GM18520 (cell line): ENCODE measurements at regions not wholly inside any gene's neighbourhood (a gene's known extent, or its start where the extent isn't known, plus 50 kb on each side); places are given as distances from the start of the nearest gene placed in this dataset.

Source experiments
- ATAC-seq: cut with Tn5 transposase; IDR thresholded peaks from one replicate; pipeline ENCODE4 v1.9.1; 2021; ENCODE audit not compliant: unreplicated experiment

GRCh38 chr6:133171989-133172604, 69.1 kb upstream of the EYA4 start:
- no peak for ATAC-seq

- ATAC-seq = no peak
Observed at GRCh38 chr6:133173276-133173675, 67.9 kb upstream of the EYA4 start.

- ATAC-seq = no peak
Observed at GRCh38 chr6:133179481-133179880, 61.7 kb upstream of the EYA4 start.

DNA sequence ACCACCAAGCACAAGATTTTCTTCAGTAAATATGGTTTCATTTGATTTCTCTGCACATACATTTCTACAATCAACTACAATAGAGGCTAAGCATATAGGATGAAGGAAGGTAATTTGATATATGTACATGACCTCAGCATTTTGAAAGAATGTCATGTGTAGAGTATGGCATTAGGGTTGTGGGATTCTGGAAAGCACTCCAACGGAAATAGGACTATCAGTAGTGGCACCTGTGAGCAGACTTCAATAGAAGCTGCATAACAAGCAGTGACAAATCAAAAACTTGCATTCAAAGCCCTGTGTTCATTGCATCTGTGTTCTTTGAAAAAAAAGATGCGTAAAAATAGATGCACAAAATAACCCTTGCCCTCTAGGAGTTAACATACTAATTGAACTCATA, 57.5 kb upstream of the EYA4 start:
- no peak for ATAC-seq

GRCh38 chr6:133184798-133185372, 56.3 kb upstream of the EYA4 start:
- ATAC-seq = no peak

DNA sequence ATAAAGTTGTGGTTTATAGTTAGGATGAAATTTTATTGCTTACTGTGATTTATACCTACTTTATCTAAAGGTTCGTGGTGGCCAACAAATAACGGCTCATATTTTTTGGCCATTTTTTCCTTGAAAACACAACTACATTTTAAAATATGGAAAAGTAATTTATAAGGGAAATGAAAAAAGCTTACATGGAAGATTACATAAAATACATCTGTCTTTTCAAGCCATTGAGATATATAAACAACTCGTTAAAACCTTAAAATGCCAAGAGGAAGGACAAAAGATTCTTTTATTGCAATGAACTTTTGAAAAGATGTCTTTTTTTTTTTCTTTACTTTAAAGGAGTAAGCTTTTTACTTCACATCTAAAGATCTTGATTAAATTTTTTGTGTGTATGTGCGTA, 55.4 kb upstream of the EYA4 start:
- ATAC-seq = no peak

DNA sequence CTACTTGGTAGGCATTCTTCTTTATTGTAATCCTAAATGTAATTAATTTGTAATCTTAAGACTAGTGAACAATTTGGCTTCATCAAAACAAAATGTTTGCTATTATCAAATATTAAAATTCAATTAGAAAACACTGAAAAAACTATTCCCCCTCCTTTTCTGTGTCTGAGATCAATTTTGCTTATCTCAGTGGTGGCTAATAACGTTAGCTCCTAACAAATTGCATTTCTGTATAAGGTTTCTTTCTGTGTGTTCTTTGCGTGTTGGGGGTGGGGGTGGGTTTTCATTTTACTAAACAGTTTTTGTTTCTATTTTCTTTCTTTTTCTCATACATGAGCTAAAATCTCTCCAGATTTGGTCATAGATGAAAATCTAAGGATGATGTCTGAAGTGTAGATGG, 54.0 kb upstream of the EYA4 start:
- no peak for ATAC-seq

GRCh38 chr6:133187657-133188453, 53.3 kb upstream of the EYA4 start:
- ATAC-seq = no peak

DNA sequence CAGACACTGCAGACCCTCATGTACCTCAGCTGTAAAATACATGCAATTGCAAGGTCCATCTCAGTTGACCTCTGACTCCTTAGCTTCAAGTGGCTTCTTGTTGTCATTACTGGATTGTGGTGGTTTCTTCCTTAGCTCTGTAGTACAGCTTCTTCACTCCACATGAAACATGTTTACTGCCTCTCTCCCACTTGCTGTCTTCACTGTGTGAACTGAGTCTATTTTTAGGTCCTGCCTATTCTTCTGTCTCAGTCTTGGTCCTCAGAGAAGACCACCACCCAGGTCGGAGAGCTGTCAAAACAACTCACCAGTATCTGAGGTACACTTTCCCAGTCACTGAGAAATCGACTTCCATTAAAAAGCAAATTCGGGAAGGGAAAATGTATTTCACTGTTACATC, 50.2 kb upstream of the EYA4 start:
- ATAC-seq = no peak

DNA sequence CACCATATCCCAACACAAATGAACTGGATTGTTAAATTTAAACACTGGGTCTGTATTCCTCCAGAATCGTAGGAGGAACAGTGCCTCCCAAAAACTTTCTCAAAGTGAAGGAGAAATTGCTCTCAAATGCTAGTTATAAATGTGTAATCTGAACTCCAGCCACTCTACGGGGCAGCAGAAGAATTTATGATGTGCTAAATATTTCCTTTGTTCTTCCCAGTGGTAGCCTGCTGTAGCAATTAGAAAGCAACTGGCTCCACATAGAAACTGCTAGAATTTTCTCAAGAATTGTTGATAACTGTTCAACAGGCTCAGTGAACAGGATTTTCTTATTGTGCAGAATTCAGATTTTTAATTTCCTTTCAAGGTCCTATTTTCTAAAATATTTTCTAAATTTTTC, 49.8 kb upstream of the EYA4 start:
- no peak for ATAC-seq
